GM12875 (cell line): ENCODE measurements at regions not wholly inside any gene's neighbourhood (a gene's known extent, or its start where the extent isn't known, plus 50 kb on each side); places are given as distances from the start of the nearest gene placed in this dataset.

ENCODE experiments used
- H3K4me3 ChIP-seq: one replicate; pipeline ENCODE4 v1.5.1; 2011; ENCODE audit warnings: low read depth, low read length, control low read depth
- CTCF ChIP-seq: IDR thresholded peaks from 2 replicates; pipeline ENCODE4 v1.5.1; 2011; ENCODE audit warnings: low read depth, mild to moderate bottlenecking, control low read depth, inconsistent platforms, low read length, moderate library complexity, borderline replicate concordance; ENCODE audit not compliant: insufficient read depth

- H3K4me3 ChIP-seq, result no peak overlapping the region
- TF ChIP-seq CTCF, result no peak
These were observed 515.1 kb upstream of the ZFP42 start for GRCh38 chr4:187480146-187481145.

- H3K4me3 ChIP-seq, result no peak overlapping the region
- no peak for TF ChIP-seq CTCF
These were observed 511.4 kb upstream of the ZFP42 start for GRCh38 chr4:187484186-187484585.

- TF ChIP-seq CTCF, result no peak
- H3K4me3 ChIP-seq, result no peak overlapping the region
These were observed 509.9 kb upstream of the ZFP42 start for GRCh38 chr4:187485676-187486075.

- no peak for TF ChIP-seq CTCF
These were observed 504.3 kb upstream of the ZFP42 start for GRCh38 chr4:187491286-187491685.

GRCh38 chr4:187491959-187492358 is 503.6 kb upstream of the ZFP42 start:
- no peak overlapping the region for H3K4me3 ChIP-seq
- no peak for TF ChIP-seq CTCF

More at GRCh38 chr4:187491286-187491685, 504.3 kb upstream of the ZFP42 start:
- H3K4me3 ChIP-seq, result no peak overlapping the region

- no peak for TF ChIP-seq CTCF
- no peak overlapping the region for H3K4me3 ChIP-seq
These were observed 501.9 kb upstream of the ZFP42 start for GRCh38 chr4:187493661-187494060.

GRCh38 chr4:187499956-187500355 is 495.6 kb upstream of the ZFP42 start:
- H3K4me3 ChIP-seq, result no peak overlapping the region
- no peak for TF ChIP-seq CTCF
